ENCODE measurements at regions not wholly inside any gene's neighbourhood (a gene's known extent, or its start where the extent isn't known, plus 50 kb on each side); places are given as distances from the start of the nearest gene placed in this dataset.

DNA sequence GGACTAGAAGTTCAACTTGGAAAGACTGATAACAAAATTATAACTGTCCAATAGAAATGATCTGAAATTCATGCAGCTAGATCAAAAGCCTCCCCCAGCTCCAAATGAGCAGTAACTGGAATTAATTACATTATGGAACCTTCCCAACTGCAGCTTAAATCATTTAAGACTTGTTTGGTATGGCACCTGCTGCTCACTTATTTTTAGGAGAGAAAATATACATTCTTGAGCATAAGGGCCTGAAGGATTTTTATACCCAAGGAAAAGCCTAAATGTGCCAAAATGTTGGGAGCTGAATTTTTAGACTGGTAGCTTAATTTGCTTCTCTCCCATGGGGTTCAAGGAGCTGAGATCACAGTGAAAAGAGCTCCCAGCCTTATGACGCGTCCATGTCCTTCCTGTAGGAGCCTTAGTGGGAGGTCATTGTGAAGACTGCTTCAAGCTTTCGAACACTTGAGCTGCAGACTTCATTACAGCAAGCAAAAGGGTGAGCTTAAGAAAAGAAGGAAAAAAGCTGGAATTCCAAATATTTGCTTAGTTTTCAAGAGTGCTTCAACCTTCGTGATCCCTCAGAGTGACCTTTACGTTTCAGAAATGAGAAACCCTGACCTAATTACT, 276.0 kb downstream of the DMAC1 start:
- Histone ChIP-seq H3K36me3 (no peaks in the 10 kb centered on the region), H3K9me3 (no peaks in the 10 kb centered on the region), H3K4me1 (no peaks in the 10 kb centered on the region), H3K27me3 (no peaks in the 10 kb centered on the region), H3K27ac (no peak overlapping the region), H3K4me3 (no peak overlapping the region)
- intact Hi-C loops (cut with DNase I), result no loop called here
- TF ChIP-seq, protein P1, sequence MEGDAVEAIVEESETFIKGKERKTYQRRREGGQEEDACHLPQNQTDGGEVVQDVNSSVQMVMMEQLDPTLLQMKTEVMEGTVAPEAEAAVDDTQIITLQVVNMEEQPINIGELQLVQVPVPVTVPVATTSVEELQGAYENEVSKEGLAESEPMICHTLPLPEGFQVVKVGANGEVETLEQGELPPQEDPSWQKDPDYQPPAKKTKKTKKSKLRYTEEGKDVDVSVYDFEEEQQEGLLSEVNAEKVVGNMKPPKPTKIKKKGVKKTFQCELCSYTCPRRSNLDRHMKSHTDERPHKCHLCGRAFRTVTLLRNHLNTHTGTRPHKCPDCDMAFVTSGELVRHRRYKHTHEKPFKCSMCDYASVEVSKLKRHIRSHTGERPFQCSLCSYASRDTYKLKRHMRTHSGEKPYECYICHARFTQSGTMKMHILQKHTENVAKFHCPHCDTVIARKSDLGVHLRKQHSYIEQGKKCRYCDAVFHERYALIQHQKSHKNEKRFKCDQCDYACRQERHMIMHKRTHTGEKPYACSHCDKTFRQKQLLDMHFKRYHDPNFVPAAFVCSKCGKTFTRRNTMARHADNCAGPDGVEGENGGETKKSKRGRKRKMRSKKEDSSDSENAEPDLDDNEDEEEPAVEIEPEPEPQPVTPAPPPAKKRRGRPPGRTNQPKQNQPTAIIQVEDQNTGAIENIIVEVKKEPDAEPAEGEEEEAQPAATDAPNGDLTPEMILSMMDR (IDR thresholded peaks at IDR 0.05), result no peak
- no peak for DNase-seq (ENCODE audit: low spot score in 2 of 2)

DNA sequence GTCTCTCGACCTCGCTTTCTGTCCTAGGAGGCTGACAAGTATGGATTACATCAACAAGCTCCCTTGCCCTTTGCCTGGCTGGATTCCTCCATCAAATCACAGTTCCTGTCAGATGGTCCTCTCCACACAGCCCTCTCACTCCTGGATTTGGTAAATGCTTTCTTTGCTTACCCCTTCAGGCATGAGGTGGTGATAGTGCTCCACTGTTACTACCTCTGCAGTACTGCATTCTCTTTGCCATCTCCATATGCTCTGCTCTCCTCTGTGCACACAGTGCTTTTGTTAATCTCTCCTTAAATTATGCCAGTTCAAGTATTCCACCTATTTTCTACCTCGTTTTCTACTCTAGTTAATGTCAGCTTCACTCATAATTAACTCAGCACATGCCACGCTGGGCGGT, 279.2 kb downstream of the DMAC1 start:
- intact Hi-C loops (cut with DNase I), result no loop called here
- Histone ChIP-seq H3K27ac (no peak overlapping the region), H3K4me1 (no peaks in the 10 kb centered on the region), H3K9me3 (no peaks in the 10 kb centered on the region), H3K36me3 (no peaks in the 10 kb centered on the region), H3K27me3 (no peaks in the 10 kb centered on the region), H3K4me3 (no peak overlapping the region)
- no peak for DNase-seq (ENCODE audit: low spot score in 2 of 2)
- TF ChIP-seq, protein P1 (IDR thresholded peaks at IDR 0.05), result no peak

DNA sequence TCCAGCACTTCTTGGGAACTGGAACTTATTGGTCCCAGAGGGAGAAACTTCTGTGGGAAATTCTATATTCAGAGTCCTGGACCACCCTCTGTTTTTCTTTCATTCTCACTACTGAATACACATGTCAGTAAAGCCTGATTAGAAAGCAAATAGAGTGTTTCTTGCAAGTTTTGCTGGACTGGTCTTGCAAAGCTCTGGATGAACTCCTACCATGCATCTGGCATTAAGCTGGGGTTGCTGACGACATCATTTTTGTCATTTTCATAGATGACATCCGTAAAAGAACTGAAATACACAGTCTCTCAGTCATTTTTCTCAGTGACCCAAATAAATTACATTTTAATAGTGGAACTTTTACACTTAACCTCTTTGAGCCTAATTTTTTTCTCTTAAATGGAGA, 283.2 kb downstream of the DMAC1 start:
- Histone ChIP-seq H3K36me3 (no peaks in the 10 kb centered on the region), H3K9me3 (no peaks in the 10 kb centered on the region), H3K27ac (no peak overlapping the region), H3K27me3 (no peaks in the 10 kb centered on the region), H3K4me3 (no peak overlapping the region), H3K4me1 (no peaks in the 10 kb centered on the region)
- TF ChIP-seq, protein P1 (IDR thresholded peaks at IDR 0.05), result no peak
- DNase-seq (ENCODE audit: low spot score in 2 of 2), result no peak
- intact Hi-C loops (cut with DNase I), result no loop called here

DNA sequence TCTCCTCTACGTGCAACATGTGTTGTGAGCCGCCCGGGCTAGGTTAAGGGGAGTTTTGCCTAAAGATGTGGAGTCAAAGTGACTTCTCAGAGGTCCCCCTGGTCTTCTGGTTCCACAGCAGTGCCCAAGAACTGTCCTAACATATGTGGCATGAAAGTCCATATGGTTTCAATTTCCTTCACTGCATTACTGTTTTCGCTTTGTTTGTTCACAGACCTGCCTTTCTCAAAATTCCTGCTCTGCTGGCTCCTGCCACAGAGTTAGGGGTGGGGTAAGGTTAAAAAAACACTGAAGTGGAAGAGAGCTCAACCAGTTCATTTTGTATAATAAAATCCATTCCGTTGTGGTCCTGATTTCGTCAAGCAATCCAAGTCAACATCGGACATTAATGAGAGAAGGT, 289.4 kb downstream of the DMAC1 start:
- H3K4me3 ChIP-seq, result no peak overlapping the region
- no peaks in the 10 kb centered on the region for H3K4me1 ChIP-seq
- no peaks in the 10 kb centered on the region for H3K9me3 ChIP-seq
- H3K27me3 ChIP-seq, result no peaks in the 10 kb centered on the region
- H3K27ac ChIP-seq, result no peak overlapping the region
- TF ChIP-seq, protein P1 (IDR thresholded peaks at IDR 0.05), result no peak
- intact Hi-C loops (cut with DNase I), result no loop called here
- DNase-seq (ENCODE audit: low spot score in 2 of 2), result no peak
- no peaks in the 10 kb centered on the region for H3K36me3 ChIP-seq

DNA sequence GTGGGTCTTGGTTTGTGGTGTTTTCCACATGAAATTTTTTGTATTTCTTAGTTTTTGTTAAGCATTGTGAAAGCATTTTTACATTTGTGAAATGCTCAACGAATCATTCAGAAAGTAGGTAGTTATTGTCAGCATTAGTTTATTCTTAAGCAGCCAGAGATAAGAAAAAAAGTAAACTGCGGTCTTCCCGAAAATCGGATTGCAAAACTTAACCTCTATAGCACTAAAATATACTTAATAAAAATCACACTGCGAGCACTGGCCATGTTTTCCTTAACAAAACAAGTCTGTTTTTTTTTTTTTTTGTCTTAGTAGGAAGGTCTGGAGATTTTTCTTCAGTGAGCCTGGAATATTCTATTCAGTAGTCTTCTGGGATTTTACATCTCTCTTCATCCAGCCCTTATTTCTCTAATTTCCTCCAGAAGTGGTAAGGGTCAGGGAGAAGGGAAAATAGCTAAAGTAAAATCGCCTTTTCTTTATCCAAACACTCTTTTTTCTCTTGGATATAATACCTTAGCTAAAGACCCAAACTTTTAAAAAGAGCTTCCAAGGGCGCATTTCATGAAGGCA, 289.9 kb downstream of the DMAC1 start:
- Histone ChIP-seq H3K36me3 (no peaks in the 10 kb centered on the region), H3K4me3 (no peak overlapping the region), H3K9me3 (no peaks in the 10 kb centered on the region), H3K27ac (no peak overlapping the region), H3K27me3 (no peaks in the 10 kb centered on the region), H3K4me1 (no peaks in the 10 kb centered on the region)
- TF ChIP-seq, protein P1 (IDR thresholded peaks at IDR 0.05), result no peak
- no peak for DNase-seq (ENCODE audit: low spot score in 2 of 2)
- intact Hi-C loops (cut with DNase I), result no loop called here

DNA sequence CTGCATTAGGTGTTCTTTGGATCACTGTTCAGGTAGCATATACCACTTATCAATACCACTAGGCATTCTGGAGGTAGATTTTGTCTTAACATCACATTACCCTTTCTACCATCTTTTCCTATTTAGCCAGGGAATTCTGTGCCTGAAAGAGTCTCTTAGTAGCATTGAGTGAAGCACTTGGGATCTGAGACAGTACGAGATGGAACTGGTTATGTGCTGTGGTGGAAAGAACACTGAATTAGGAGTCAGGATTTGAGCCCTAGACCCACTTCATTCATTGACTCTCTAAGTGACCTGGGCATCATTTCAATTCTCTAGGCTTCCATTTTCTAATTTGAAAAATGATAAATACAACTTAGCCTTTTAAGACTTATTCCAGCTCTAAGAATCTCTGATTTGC, 291.1 kb downstream of the DMAC1 start:
- Histone ChIP-seq H3K9me3 (no peaks in the 10 kb centered on the region), H3K4me3 (no peak overlapping the region), H3K27ac (no peak overlapping the region), H3K36me3 (no peaks in the 10 kb centered on the region), H3K4me1 (no peaks in the 10 kb centered on the region), H3K27me3 (no peaks in the 10 kb centered on the region)
- no peak for DNase-seq (ENCODE audit: low spot score in 2 of 2)
- intact Hi-C loops (cut with DNase I), result no loop called here
- TF ChIP-seq, protein P1 (IDR thresholded peaks at IDR 0.05), result no peak
